Gastrocnemius medialis (tissue), 4 donors: ENCODE measurements at regions not wholly inside any gene's neighbourhood (a gene's known extent, or its start where the extent isn't known, plus 50 kb on each side); places are given as distances from the start of the nearest gene placed in this dataset.

Experiments
- ATAC-seq, 2 donors: fragments of 150-250 bp; one replicate each; pipeline ENCODE4 v1.9.1; 2016
- DNase-seq, 2 donors: peaks; one replicate each; pipeline ENCODE4 v3.0.0-alpha.2; 2019
- H3K27ac ChIP-seq, 4 donors: fragments of 200-600 bp; sonication (generic); 1 replicate in 1 of 4; 2 replicates in 3 of 4; pipeline ENCODE4 v1.5.1; 2016 to 2018; ENCODE audit warnings: mild to moderate bottlenecking in 2 of 4, moderate library complexity in 1 of 4
- H3K27me3 ChIP-seq, 3 donors: fragments of 200-600 bp; sonication (generic) in 2 of 3; 1 replicate in 1 of 3; 2 replicates in 2 of 3; pipeline versions ENCODE4 v1.5.1 to v1.6.0; 2016 to 2019; ENCODE audit warnings: mild to moderate bottlenecking in 1 of 3, moderate library complexity in 1 of 3
- H3K36me3 ChIP-seq, 2 donors: fragments of 200-600 bp; sonication (generic) in 1 of 2; one replicate each; pipeline ENCODE4 v1.5.1; 2017 to 2018
- H3K4me1 ChIP-seq, 2 donors: fragments of 200-600 bp; sonication (generic) in 1 of 2; one replicate each; pipeline ENCODE4 v1.5.1; 2016 to 2017; ENCODE audit warnings: mild to moderate bottlenecking in 2 of 2
- H3K4me3 ChIP-seq, 4 donors: fragments of 200-600 bp; sonication (generic) in 3 of 4; 1 replicate in 1 of 4; 2 replicates in 3 of 4; pipeline ENCODE4 v1.5.1; 2016 to 2019; ENCODE audit warnings: mild to moderate bottlenecking in 2 of 4
- H3K9me3 ChIP-seq, 3 donors: fragments of 200-600 bp; sonication (generic) in 2 of 3; 1 replicate in 1 of 3; 2 replicates in 2 of 3; pipeline ENCODE4 v1.5.1; 2016 to 2019
- POLR2A ChIP-seq, 2 donors: fragments of 450-650 bp; IDR thresholded peaks; one replicate each; pipeline ENCODE4 v1.6.1; 2017; ENCODE audit warnings: antibody characterized with exemption in 2 of 2, mild to moderate bottlenecking in 2 of 2, moderate library complexity in 2 of 2
- in situ Hi-C, 4 donors: fragments of 200-750 bp; cut with MboI; loops; one replicate each; pipeline versions ENCODE4 v1.15.0 to v1.8.0; 2017; ENCODE audit warnings: low sequenced_read_pairs in 4 of 4
- intact Hi-C: fragments of 100-400 bp; cut with DNase I; formaldehyde crosslinking; loops from one replicate; pipeline ENCODE4 v1.15.1; 2023; ENCODE audit warnings: low total_unique reads
- TF ChIP-seq, protein P1 (sequence below), 5 experiments: fragments of 450-650 bp in 3 of 5; fragments of 200-600 bp in 2 of 5; sonication (generic) in 2 of 5; IDR thresholded peaks in 4 of 5; conservative IDR thresholded peaks in 1 of 5; 1 replicate in 4 of 5; 2 replicates in 1 of 5; pipeline ENCODE4 v1.5.1; 2016 to 2019; ENCODE audit warnings: antibody characterized with exemption in 5 of 5, mild to moderate bottlenecking in 3 of 5, moderate library complexity in 3 of 5

DNA sequence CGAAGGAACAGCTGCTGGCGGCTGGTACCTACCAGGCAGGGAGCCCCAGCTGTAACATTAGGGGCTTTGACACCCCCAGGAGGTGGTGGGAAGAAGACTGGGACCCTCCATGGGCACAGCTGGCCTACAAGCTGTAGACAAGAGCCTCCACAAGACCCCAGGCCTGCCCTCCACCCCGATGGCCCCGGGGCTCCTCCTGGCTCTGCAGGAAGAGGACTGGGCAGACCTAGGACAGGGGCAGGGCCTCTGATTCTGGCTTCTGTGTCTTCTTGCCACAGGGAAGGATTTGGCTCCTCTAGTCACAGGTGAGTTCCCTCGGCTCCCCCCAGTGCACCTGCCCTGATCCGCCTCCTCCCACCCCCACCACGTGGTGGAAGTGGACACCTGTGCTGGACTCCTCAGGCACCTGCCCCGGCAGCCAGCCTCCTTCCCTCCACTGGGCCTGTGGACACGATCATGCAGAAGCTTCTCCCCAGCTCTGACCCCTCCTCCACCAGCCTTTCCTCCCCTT is 53.4 kb upstream of the ODC1 start:
- Histone ChIP-seq H3K27me3 (no peaks in the 10 kb centered on the region), H3K36me3 (no peaks in the 10 kb centered on the region), H3K27ac (no peak overlapping the region), H3K4me3 (no peak overlapping the region), H3K9me3 (no peaks in the 10 kb centered on the region), H3K4me1 (peaks cover 3 to 9% of the 10 kb centered on the region in 2 donors)
- in situ Hi-C loops (no loop called here), intact Hi-C loops (no loop called here)
- ATAC-seq, result no peak
- no peak for DNase-seq
- TF ChIP-seq POLR2A (IDR thresholded peaks at IDR 0.05), result no peak
- TF ChIP-seq, protein P1, sequence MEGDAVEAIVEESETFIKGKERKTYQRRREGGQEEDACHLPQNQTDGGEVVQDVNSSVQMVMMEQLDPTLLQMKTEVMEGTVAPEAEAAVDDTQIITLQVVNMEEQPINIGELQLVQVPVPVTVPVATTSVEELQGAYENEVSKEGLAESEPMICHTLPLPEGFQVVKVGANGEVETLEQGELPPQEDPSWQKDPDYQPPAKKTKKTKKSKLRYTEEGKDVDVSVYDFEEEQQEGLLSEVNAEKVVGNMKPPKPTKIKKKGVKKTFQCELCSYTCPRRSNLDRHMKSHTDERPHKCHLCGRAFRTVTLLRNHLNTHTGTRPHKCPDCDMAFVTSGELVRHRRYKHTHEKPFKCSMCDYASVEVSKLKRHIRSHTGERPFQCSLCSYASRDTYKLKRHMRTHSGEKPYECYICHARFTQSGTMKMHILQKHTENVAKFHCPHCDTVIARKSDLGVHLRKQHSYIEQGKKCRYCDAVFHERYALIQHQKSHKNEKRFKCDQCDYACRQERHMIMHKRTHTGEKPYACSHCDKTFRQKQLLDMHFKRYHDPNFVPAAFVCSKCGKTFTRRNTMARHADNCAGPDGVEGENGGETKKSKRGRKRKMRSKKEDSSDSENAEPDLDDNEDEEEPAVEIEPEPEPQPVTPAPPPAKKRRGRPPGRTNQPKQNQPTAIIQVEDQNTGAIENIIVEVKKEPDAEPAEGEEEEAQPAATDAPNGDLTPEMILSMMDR (IDR thresholded peaks at IDR 0.05 in 4 of 5, conservative IDR thresholded peaks at IDR 0.05 in 1 of 5), result no peak

DNA sequence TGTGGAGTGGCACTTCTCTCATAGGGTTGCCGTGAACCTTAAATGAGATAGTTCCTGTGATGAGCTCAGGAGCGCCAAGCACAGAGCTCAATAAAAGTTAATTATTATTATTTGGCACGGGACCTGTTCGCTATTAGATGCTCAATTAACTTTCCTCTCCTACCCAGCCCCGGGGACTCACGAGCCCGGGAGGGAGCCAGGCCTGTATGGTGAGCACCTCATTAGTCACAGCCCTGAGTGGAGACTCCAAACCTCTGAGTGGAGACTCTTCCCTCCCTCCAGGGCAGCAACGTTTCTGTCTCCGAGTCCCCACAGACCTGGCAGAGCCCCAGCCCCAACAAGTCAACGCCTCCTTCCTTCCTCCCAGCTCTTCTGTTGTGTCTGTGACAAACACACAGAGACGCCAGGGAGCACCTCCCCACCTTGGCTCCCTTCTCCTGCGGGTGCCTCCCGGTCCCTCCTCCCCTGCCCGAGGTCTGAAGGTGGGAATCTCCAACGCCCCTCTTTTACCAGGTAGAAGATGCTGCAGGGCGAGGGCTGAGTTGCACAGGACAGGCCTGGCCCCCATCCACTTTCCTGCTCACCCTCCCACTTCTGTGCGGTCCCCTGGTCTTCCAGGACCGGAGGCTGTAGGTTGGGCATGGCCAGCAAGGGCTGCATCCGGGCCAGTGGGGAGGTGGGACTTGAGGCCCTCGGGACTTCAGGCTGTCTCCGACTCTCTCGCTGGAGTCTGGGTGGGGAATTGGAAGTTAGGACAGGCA is 52.7 kb upstream of the ODC1 start:
- in situ Hi-C loops, result no loop called here

DNA sequence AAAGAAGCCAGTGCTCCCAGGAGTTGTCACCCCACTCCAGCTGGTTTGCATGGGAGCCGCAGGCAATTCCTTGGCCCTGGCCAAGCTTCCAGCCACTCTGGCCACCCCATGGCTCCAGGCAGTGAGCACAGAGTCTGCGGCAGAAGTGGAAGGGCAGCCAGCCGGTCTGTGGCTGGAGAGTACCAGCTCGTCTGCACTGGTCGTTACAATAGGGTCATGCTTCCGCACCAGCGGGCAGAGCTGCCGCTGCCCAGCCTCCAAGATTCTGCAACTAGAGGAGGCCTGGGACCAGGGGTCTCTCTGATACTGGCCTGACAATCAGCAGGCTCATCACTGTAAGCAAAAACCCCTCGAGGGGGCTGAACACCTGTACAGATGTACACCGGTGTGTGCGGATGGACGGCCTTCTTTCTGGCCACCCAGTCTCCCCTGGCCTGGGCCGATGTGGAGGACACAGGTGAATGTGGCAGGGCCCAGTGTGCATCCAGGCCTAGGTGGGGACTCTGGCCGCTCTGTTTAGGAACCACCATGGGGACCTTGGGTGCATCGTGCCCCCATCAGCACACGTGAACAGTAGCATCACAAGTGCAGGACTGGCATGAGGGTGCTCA is 51.9 kb upstream of the ODC1 start:
- TF ChIP-seq POLR2A (IDR thresholded peaks at IDR 0.05), result no peak
- TF ChIP-seq, protein P1 (IDR thresholded peaks at IDR 0.05 in 4 of 5, conservative IDR thresholded peaks at IDR 0.05 in 1 of 5), result no peak
- no peaks in the 10 kb centered on the region for H3K36me3 ChIP-seq
- H3K27me3 ChIP-seq, result no peaks in the 10 kb centered on the region
- no peak overlapping the region for H3K4me3 ChIP-seq
- no peak overlapping the region for H3K27ac ChIP-seq
- ATAC-seq (no peak), DNase-seq (no peak)
- H3K4me1 ChIP-seq, result peaks cover 3 to 9% of the 10 kb centered on the region in 2 donors
- H3K9me3 ChIP-seq, result no peaks in the 10 kb centered on the region
- intact Hi-C loops, result loop anchor here (2.0 kb wide), 1 partner anchor 51 kb away; the partner anchor contains the start of gene ODC1
- in situ Hi-C loops, result no loop called here

More for the DNA sequence above, 52.7 kb upstream of the ODC1 start:
- TF ChIP-seq POLR2A (IDR thresholded peaks at IDR 0.05), result no peak
- TF ChIP-seq, protein P1 (IDR thresholded peaks at IDR 0.05 in 4 of 5, conservative IDR thresholded peaks at IDR 0.05 in 1 of 5), result no peak
- H3K27ac ChIP-seq, result no peak overlapping the region
- intact Hi-C loops, result no loop called here
- H3K4me3 ChIP-seq, result no peak overlapping the region
- no peaks in the 10 kb centered on the region for H3K9me3 ChIP-seq
- DNase-seq, result no peak
- no peak for ATAC-seq
- peaks cover 3 to 9% of the 10 kb centered on the region in 2 donors for H3K4me1 ChIP-seq
- H3K27me3 ChIP-seq, result no peaks in the 10 kb centered on the region
- H3K36me3 ChIP-seq, result no peaks in the 10 kb centered on the region

DNA sequence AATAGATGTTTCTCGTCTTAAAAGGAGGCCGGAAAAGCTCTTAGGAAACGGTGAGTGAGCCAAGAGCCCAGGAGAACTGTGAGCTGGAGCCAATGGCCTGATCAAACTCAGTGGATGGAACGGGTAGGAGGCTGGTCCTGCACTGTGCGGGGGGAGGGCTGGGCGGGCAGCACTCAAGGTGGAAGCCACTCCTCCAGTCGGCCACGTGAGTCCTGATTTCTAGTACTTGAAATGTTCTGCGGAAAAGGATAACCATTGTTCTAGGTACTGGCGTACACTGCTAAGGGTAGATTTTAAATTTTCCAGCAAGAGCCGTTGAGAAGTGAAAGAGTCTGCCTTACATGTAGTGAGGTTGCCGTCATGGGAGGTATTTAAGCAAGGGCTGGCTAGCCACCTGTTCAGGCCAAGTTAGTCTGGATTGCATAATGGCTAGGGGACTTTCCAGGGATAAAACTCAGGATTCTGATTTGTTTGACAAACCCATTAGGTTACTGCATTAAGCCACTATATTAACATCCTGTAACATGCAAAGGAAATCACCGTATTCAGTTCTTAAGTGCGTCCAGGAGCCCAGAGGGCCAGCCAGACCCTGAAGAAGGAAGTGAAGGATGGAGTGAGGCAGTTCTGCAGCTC is 51.3 kb upstream of the ODC1 start:
- peaks cover 3 to 9% of the 10 kb centered on the region in 2 donors for H3K4me1 ChIP-seq
- H3K4me3 ChIP-seq, result no peak overlapping the region
- no peaks in the 10 kb centered on the region for H3K9me3 ChIP-seq
- DNase-seq, result no peak
- intact Hi-C loops, result loop anchor here (2.0 kb wide), 1 partner anchor 51 kb away; the partner anchor contains the start of gene ODC1
- no peaks in the 10 kb centered on the region for H3K36me3 ChIP-seq
- no peak overlapping the region for H3K27ac ChIP-seq
- no peaks in the 10 kb centered on the region for H3K27me3 ChIP-seq
- no peak for ATAC-seq
- in situ Hi-C loops, result no loop called here
- no peak for TF ChIP-seq POLR2A (IDR thresholded peaks at IDR 0.05)
- TF ChIP-seq, protein P1 (IDR thresholded peaks at IDR 0.05 in 4 of 5, conservative IDR thresholded peaks at IDR 0.05 in 1 of 5), result no peak
